HG02981 (cell line): ENCODE measurements at regions not wholly inside any gene's neighbourhood (a gene's known extent, or its start where the extent isn't known, plus 50 kb on each side); places are given as distances from the start of the nearest gene placed in this dataset.
"Not testable (repeated sequence)": the region's sequence is repeated elsewhere in the genome, so short reads cannot be mapped to it uniquely, and the experiment has no call there.

Experiments
- ATAC-seq: cut with Tn5 transposase; IDR thresholded peaks from one replicate; pipeline ENCODE4 v1.9.1; 2021; ENCODE audit warnings: mild to moderate bottlenecking, moderate library complexity; ENCODE audit not compliant: unreplicated experiment

DNA sequence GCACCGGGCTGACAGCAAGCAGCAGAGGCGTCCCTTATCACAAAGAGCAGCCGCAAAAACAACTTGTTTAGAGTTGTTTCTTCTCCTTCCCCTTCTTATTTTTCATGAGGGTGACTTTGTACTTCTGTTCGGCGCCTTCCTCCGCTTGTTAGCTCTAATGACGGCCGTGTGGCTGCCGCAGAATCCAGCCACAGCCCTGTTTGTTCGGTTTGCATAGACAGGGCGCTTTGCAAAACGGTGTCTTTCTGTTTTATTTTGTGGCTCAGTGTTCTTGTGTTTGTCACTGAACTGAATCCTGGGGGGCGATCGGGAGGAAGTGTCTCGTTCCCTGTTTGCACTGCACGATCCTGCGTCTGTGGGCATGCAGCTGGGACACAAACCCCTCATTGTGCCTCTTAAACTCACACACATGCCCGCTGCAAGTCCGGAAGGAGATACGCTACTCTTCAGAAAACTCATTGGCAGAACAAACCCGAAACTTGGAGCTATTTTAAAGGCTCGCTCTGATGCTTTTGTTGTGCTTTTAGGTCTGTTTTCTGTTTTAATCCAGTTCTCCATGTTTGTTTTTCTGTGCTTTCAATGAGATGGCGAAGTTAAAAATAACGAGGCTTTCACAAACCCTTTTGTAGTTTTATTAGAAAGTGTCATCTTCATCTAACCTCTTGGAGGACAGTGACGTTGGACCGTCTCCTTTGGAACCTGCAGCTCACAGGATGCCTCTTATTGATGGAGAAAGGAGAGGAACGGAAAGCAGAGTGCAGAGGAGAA lies 213.9 kb downstream of the IRX2 start:
- ATAC-seq = no peak

DNA sequence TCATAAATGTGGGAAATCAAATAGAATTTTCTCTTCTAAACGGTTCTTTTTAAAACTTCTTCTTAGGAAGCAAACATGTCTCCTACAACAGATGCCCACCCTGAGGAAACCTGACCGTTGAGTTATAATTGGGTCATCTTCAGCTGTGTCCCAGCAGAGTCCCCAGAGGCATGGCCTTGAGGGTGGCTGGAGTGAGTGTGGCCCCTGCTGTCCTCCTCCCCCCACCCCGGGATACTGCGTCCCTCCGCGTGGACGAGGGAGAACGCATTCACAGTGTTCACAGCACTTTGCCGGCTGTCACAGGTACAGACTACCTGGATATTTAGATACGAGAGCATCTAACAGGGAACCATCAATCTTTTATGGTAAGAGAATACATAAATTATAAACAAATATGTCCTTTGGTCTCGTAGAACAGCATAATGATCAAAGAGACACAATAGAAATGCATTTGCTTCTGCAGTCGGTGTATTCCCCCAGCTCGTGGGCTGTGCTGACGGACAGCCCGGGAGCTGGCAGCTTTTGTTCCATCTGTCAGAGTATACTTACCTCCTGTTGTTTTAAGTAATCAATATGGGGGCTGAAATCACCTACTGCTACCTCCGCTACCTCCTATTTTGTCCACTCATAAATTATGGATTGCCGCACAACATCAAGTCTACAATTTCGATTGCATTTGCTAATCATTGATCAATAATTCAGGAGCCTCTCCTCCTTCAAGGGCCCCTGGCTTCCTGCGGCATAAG lies 214.7 kb downstream of the IRX2 start:
- ATAC-seq = no peak

DNA sequence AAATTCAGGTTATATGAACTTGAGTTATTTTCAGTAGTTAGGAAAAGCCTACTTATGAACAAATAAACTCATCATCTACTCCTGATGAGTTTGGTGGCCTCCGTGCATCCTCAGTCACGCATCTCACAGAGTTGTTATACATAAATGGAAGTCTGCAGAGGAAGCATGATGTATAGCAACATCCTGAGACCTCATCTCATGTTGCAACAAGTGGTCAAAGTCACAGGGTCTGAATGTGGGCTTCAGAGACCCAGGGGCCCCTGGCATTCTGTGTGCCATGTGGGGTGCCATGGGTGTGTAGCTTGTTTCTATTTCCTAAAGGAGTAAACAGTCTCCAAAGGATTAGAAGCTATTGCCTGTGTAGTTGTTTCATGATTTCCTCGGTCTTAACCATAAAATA lies 216.5 kb downstream of the IRX2 start:
- ATAC-seq = no peak

DNA sequence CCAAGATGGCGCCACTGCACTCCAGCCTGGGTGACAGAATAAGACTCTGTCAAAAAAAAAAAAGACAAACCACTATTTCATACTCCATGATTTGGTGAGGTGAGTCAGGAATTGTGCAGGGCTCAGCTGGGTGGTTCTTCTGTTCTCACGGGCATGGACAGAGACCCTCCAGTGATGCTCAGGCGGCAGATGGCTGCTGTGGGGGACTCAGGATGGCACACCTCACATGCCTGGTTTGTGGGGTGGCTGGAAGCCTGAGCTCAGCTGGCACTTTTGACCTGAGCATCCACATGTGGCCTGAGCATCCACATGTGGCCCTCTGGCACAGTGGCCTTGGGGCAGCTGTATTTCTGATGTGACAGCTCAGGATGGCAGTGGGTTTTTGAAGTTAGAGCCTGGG lies 217.2 kb downstream of the IRX2 start:
- ATAC-seq = no peak

DNA sequence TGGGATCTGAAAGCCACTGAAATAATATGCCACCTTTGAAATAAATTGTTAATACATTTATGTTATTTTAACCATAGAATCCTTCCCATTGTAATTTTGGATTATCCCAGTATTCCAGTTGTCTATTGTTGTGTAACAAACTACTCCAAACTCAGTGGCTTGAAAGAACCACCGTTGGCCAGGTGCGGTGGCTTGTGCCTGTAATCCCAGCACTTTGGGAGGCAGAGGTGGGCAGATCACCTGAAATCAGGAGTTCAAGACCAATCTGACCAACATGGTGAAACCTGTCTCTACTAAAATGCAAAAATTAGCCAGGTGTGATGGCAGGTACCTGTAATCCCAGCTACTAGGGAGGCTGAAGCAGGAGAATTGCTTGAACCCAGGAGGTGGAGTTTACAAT lies 217.6 kb downstream of the IRX2 start:
- not testable (repeated sequence) for ATAC-seq

GRCh38 chr5:2532809-2533208 lies 218.7 kb downstream of the IRX2 start:
- ATAC-seq = no peak

GRCh38 chr5:2531318-2531717 lies 220.2 kb downstream of the IRX2 start:
- no peak for ATAC-seq

DNA sequence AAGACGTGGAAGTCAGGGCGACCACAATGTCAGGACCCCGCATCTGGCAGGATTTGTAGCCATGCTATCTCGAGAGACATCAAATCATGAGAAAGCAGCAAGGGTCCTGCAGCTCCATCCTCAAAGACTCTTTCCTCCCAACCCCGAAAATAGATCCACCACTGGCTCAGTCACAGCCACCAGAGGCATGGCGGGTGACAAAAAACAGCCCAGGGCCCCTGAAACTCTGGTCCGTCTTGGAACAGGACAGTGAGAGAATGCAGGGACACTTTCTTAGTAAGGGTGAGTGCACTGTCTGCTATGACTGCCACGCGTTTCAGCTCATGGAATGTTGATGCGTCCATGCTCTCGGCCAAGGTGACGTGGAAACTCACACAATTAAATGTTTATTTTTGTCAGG lies 220.9 kb downstream of the IRX2 start:
- ATAC-seq = no peak

DNA sequence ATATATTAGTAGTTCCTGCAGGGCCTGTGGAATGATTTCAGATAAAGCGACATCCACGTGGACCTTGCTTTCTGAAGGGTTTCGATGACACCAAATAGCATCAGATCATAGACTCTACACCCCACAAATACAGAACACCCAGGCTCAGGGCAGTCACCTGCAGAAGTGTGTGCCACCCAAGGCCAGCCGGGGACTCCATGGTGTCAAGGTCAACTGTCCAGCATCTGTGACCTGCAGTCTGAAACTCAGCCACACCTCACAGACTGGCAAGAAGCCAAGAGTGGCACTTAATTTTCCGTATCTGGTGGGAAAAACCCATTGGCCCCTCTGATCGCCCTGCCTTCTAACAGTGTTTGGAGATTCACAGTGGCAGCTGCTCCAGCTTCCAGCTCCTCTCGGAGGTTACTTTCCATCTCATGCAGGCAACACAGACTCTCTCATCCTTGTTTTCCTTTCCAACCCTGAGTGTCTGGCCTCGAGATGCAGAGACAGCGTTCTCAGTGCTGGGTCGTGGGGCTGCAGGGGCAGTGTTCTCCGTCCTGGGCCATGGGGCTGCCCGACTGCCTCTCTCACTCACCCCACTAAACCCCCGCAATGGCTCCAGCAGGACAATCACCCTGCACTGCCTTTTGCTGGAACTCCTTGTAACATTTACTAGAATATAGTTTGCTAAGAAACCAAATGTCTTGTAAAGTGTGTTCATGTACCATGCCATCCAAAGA lies 221.9 kb downstream of the IRX2 start:
- no peak for ATAC-seq

- ATAC-seq = no peak
Measured at GRCh38 chr5:2525351-2525750, 226.1 kb downstream of the IRX2 start.

GRCh38 chr5:2524620-2525019 lies 226.9 kb downstream of the IRX2 start:
- no peak for ATAC-seq

DNA sequence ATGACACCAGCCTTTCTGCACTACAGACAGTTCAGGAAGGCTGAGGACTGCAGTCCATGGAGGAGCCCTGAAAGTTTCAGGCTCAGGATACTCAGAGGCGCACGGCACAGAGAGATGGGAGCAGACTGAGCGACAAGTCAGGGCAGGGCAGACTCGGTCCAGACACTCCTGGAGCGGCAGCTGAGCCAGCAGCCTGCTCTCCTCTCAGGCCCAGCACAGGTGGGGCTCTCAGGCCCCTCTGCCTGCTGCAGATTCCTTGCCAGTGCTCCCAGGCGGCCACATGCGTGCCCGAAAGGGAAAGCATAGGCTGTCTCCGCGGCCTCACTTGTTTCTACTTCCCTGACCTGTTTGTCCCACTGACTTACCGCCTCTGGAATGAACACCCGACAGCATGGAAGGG lies 228.3 kb downstream of the IRX2 start:
- no peak for ATAC-seq

DNA sequence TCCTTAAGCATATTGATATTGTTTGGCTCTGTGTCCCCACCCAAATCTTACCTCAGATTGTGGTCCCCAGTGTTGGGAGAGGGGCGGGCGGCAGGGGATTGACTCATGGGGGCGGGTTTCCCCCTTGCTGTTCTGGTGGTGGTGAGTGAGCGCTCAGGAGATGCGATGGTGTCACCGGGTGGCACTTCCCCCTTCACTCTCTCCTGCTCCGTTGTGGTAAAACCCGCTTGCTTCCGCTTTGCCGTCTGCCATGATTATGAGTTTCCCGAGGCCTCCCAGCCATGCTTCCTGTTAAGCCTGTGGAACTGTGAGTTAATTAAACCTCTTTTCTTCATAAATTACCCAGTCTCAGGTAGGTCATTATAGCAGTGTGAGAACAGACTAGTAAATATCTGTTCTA lies 229.1 kb downstream of the IRX2 start:
- ATAC-seq = no peak

- ATAC-seq = no peak
Measured at GRCh38 chr5:2519153-2519552, 232.3 kb downstream of the IRX2 start.

DNA sequence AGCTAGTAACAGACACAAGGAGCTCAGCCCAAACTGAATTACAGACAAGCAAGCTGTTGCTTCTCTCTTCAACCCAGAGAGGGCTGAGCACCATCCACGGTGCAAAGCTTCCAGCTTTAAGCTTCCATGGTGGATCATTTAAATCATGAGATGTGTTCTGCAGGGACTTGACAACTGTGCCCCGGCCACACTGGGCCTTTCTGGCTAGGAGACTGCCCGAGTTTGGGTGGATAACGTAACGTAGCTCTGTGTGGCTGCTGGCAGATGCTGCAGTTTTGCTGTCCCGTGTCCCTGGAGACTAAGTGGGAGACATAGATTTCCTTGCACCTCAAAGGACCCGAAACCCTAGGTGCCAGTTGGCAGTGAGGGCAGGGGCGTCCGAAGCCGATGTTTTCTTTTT lies 234.0 kb downstream of the IRX2 start:
- ATAC-seq = no peak

DNA sequence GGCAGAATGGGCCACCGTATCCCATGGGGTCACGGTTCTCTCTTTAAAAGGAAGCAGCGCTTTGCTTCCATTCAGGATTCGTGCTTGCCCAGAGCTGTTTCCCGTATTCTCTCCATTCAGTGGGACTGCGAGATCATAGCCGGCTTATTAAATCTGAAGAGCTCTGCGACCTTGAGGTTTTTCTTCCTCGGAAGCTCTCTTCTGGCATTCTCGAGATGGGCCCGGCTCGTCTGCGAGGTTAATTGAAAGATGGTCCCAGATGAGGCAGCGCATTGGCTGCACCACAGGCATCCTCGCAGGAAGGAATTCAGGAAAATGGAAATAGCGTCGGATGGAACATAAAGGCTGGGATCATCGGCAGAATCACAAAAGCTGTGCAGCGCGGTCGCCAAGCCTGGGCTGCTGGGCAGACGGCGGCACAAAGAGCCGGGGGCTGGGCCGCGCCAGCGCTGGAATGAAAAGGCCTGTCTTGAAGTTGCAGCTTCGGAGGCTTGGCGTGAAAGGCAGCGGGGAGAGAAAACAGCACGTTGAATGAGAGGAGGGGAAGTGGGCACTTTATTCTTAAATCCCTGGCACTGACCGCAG lies 236.2 kb downstream of the IRX2 start:
- ATAC-seq = no peak

- ATAC-seq = no peak
Measured at GRCh38 chr5:2514484-2514883, 237.0 kb downstream of the IRX2 start.

DNA sequence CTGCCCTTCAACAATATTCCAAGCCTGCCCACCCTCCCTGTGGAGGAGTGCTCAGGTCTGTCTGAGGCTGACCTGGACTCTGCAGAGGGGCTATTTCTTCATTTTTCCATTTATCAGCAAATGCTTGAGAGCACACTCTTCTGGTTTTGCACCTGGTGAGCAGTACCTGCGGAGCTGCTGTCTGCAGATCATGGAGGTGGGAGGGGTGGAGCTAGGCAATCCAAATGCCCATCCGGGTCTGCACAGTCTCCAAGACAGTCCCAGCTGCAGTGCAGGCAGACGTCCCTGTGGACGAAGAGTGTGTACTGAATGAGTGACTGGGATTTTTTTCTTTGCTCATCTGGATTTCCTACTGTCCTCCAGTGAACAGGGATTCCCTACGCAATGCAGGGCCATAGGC lies 239.8 kb downstream of the IRX2 start:
- no peak for ATAC-seq

GRCh38 chr5:2511126-2511525 lies 240.4 kb downstream of the IRX2 start:
- no peak for ATAC-seq

DNA sequence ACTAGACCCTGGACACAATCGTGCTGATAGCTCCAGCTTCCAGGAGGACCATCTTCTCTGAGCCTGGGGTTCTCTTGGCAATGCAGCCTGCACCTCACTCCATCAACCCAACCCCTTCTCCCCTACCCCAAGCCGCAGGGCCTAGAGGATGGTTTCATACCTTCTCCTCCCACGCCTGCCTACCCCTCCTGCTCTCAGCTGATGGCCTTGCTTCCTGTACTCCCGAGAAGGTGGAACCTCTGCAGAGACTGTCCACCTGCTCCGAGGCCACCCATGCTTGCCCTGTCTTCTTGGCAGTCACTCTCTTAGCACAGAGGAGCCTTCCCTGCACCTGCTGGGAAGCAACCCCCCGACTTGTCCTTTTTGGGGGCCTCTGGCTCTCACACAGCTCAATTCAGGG lies 241.9 kb downstream of the IRX2 start:
- ATAC-seq = no peak

DNA sequence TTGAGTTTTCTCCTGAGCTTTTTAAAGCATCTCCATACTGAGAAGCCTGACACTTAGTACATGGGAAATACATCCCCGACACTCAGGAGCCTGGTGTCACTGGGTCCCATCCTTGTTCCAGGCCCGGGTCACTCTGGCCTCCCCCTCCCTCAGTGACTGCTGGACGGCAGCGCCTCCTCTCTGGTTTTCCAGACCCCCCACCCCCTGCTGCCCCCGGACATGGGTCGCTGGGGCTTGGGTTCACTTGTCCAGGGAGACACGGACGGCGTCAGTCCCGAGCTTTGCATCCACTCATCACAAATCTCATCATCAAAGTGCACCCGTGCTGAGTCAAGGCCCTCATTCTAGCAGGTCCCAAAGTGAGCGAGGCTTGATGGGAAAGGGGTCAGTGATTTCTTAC lies 243.0 kb downstream of the IRX2 start:
- no peak for ATAC-seq

DNA sequence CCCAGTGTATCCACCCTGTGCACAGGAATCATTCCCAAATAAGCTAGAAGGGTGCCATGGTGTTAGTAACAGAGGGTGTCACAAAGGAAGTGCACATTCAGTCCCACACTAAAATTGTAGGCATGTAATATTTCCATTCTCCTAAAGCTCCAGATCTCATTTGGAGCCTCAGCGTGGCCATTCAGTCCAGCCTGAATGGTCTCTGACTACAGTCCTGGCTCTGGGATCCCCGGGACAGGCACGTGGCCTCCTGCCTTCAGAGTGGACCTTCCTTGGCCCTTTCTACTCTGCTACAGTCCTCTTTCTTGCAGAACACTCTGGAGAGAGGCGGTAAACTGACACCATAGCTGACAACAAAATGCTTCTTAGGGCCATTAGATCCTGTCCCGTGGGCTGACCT lies 243.9 kb downstream of the IRX2 start:
- no peak for ATAC-seq
